ENCODE measurements at regions not wholly inside any gene's neighbourhood (a gene's known extent, or its start where the extent isn't known, plus 50 kb on each side); places are given as distances from the start of the nearest gene placed in this dataset.

- DNase-seq (ENCODE audit: extremely low read depth, low read depth, low spot score) = no peak
Measured at GRCh38 chr13:78239714-78240113, 321.1 kb upstream of the EDNRB start.

GRCh38 chr13:78238911-78239310 lies 320.3 kb upstream of the EDNRB start:
- DNase-seq (ENCODE audit: extremely low read depth, low read depth, low spot score) = no peak

- DNase-seq (ENCODE audit: extremely low read depth, low read depth, low spot score) = no peak
Measured at GRCh38 chr13:78228940-78229339, 310.3 kb upstream of the EDNRB start.

GRCh38 chr13:78228211-78228610 lies 309.6 kb upstream of the EDNRB start:
- no peak for DNase-seq (ENCODE audit: extremely low read depth, low read depth, low spot score)

GRCh38 chr13:78227709-78228108 lies 309.1 kb upstream of the EDNRB start:
- no peak for DNase-seq (ENCODE audit: extremely low read depth, low read depth, low spot score)

- no peak for DNase-seq (ENCODE audit: extremely low read depth, low read depth, low spot score)
Measured at GRCh38 chr13:78215458-78216108, 297.0 kb upstream of the EDNRB start.

- no peak for DNase-seq (ENCODE audit: extremely low read depth, low read depth, low spot score)
Measured at GRCh38 chr13:78201411-78201810, 282.8 kb upstream of the EDNRB start.

- DNase-seq (ENCODE audit: extremely low read depth, low read depth, low spot score) = no peak
Measured at GRCh38 chr13:78198821-78199220, 280.2 kb upstream of the EDNRB start.

- DNase-seq (ENCODE audit: extremely low read depth, low read depth, low spot score) = no peak
Measured at GRCh38 chr13:78198419-78198818, 279.8 kb upstream of the EDNRB start.

GRCh38 chr13:78197231-78197630 lies 278.6 kb upstream of the EDNRB start:
- DNase-seq (ENCODE audit: extremely low read depth, low read depth, low spot score) = no peak

GRCh38 chr13:78194904-78195639 lies 276.4 kb upstream of the EDNRB start:
- DNase-seq (ENCODE audit: extremely low read depth, low read depth, low spot score) = no peak

GRCh38 chr13:78193846-78194245 lies 275.2 kb upstream of the EDNRB start:
- DNase-seq (ENCODE audit: extremely low read depth, low read depth, low spot score) = no peak

GRCh38 chr13:78192716-78193115 lies 274.1 kb upstream of the EDNRB start:
- no peak for DNase-seq (ENCODE audit: extremely low read depth, low read depth, low spot score)

GRCh38 chr13:78190296-78190695 lies 271.7 kb upstream of the EDNRB start:
- no peak for DNase-seq (ENCODE audit: extremely low read depth, low read depth, low spot score)

- DNase-seq (ENCODE audit: extremely low read depth, low read depth, low spot score) = no peak
Measured at GRCh38 chr13:78187781-78188180, 269.1 kb upstream of the EDNRB start.

- no peak for DNase-seq (ENCODE audit: extremely low read depth, low read depth, low spot score)
Measured at GRCh38 chr13:78185700-78186099, 267.1 kb upstream of the EDNRB start.

GRCh38 chr13:78183732-78184131 lies 265.1 kb upstream of the EDNRB start:
- DNase-seq (ENCODE audit: extremely low read depth, low read depth, low spot score) = no peak

GRCh38 chr13:78182813-78183212 lies 264.2 kb upstream of the EDNRB start:
- no peak for DNase-seq (ENCODE audit: extremely low read depth, low read depth, low spot score)

GRCh38 chr13:78177306-78177705 lies 258.7 kb upstream of the EDNRB start:
- DNase-seq (ENCODE audit: extremely low read depth, low read depth, low spot score) = no peak

- no peak for DNase-seq (ENCODE audit: extremely low read depth, low read depth, low spot score)
Measured at GRCh38 chr13:78176880-78177279, 258.2 kb upstream of the EDNRB start.

- DNase-seq (ENCODE audit: extremely low read depth, low read depth, low spot score) = no peak
Measured at GRCh38 chr13:78169386-78169785, 250.8 kb upstream of the EDNRB start.

GRCh38 chr13:78168981-78169380 lies 250.3 kb upstream of the EDNRB start:
- DNase-seq (ENCODE audit: extremely low read depth, low read depth, low spot score) = no peak

- no peak for DNase-seq (ENCODE audit: extremely low read depth, low read depth, low spot score)
Measured at GRCh38 chr13:78161266-78161665, 242.6 kb upstream of the EDNRB start.

Measured in glomerular endothelial cell (primary cell).